HL-60 (cell line): ENCODE measurements at regions not wholly inside any gene's neighbourhood (a gene's known extent, or its start where the extent isn't known, plus 50 kb on each side); places are given as distances from the start of the nearest gene placed in this dataset.

ENCODE experiments used
- DNase-seq, 2 experiments: peaks; one replicate each; pipeline ENCODE4 v3.0.0-alpha.2; 2010 to 2020; ENCODE audit warnings: low read depth in 1 of 2, low spot score in 1 of 2
- H3K27ac ChIP-seq: fragments of 250-450 bp; sonication (Bioruptor Pico); replicated peaks from 2 replicates; pipeline ENCODE4 v1.5.1; 2020; ENCODE audit warnings: mild to moderate bottlenecking, moderate library complexity
- H3K27me3 ChIP-seq: fragments of 250-450 bp; sonication (Bioruptor Pico); 2 replicates; pipeline ENCODE4 v1.5.1; 2021; ENCODE audit warnings: mild to moderate bottlenecking, moderate library complexity; ENCODE audit not compliant: insufficient read depth, poor library complexity, severe bottlenecking
- H3K4me3 ChIP-seq: replicated peaks from 2 replicates; pipeline ENCODE4 v1.5.1; 2011; ENCODE audit warnings: mild to moderate bottlenecking, control low read depth, low read length; ENCODE audit not compliant: insufficient read depth
- GABPA ChIP-seq: IDR thresholded peaks from 2 replicates; pipeline ENCODE4 v1.6.1; 2012; ENCODE audit warnings: low read depth
- POLR2AphosphoS5 ChIP-seq: IDR thresholded peaks from 2 replicates; pipeline ENCODE4 v1.6.1; 2012; ENCODE audit warnings: low read depth
- SPI1 ChIP-seq: IDR thresholded peaks from 2 replicates; pipeline ENCODE4 v1.6.1; 2012; ENCODE audit warnings: low read depth, mild to moderate bottlenecking, borderline replicate concordance
- TF ChIP-seq, protein P1 (sequence below): IDR thresholded peaks from 2 replicates; pipeline ENCODE4 v1.6.1; 2012; ENCODE audit warnings: low read depth; ENCODE audit not compliant: insufficient replicate concordance
- TF ChIP-seq, protein P2 (sequence below): IDR thresholded peaks from one replicate; pipeline ENCODE4 v1.5.1; 2011; ENCODE audit warnings: low read length, control low read depth, inconsistent platforms; ENCODE audit not compliant: insufficient read depth

- no peak overlapping the region for H3K4me3 ChIP-seq
- DNase-seq: no peak
- no peak for TF ChIP-seq POLR2AphosphoS5
- TF ChIP-seq, protein P1, sequence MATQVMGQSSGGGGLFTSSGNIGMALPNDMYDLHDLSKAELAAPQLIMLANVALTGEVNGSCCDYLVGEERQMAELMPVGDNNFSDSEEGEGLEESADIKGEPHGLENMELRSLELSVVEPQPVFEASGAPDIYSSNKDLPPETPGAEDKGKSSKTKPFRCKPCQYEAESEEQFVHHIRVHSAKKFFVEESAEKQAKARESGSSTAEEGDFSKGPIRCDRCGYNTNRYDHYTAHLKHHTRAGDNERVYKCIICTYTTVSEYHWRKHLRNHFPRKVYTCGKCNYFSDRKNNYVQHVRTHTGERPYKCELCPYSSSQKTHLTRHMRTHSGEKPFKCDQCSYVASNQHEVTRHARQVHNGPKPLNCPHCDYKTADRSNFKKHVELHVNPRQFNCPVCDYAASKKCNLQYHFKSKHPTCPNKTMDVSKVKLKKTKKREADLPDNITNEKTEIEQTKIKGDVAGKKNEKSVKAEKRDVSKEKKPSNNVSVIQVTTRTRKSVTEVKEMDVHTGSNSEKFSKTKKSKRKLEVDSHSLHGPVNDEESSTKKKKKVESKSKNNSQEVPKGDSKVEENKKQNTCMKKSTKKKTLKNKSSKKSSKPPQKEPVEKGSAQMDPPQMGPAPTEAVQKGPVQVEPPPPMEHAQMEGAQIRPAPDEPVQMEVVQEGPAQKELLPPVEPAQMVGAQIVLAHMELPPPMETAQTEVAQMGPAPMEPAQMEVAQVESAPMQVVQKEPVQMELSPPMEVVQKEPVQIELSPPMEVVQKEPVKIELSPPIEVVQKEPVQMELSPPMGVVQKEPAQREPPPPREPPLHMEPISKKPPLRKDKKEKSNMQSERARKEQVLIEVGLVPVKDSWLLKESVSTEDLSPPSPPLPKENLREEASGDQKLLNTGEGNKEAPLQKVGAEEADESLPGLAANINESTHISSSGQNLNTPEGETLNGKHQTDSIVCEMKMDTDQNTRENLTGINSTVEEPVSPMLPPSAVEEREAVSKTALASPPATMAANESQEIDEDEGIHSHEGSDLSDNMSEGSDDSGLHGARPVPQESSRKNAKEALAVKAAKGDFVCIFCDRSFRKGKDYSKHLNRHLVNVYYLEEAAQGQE: no peak
- no peak for TF ChIP-seq SPI1
- H3K27ac ChIP-seq: no peak overlapping the region
- H3K27me3 ChIP-seq: no peaks in the 10 kb centered on the region
Measured at GRCh38 chr6:168746013-168746412, 305.0 kb downstream of the SMOC2 start.

GRCh38 chr6:168744861-168745260, 303.9 kb downstream of the SMOC2 start:
- no peak overlapping the region for H3K4me3 ChIP-seq
- DNase-seq: no peak
- TF ChIP-seq, protein P2, sequence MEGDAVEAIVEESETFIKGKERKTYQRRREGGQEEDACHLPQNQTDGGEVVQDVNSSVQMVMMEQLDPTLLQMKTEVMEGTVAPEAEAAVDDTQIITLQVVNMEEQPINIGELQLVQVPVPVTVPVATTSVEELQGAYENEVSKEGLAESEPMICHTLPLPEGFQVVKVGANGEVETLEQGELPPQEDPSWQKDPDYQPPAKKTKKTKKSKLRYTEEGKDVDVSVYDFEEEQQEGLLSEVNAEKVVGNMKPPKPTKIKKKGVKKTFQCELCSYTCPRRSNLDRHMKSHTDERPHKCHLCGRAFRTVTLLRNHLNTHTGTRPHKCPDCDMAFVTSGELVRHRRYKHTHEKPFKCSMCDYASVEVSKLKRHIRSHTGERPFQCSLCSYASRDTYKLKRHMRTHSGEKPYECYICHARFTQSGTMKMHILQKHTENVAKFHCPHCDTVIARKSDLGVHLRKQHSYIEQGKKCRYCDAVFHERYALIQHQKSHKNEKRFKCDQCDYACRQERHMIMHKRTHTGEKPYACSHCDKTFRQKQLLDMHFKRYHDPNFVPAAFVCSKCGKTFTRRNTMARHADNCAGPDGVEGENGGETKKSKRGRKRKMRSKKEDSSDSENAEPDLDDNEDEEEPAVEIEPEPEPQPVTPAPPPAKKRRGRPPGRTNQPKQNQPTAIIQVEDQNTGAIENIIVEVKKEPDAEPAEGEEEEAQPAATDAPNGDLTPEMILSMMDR: no peak
- no peak for TF ChIP-seq POLR2AphosphoS5
- TF ChIP-seq SPI1: no peak
- TF ChIP-seq GABPA: no peak
- TF ChIP-seq, protein P1: no peak
- no peak overlapping the region for H3K27ac ChIP-seq
- H3K27me3 ChIP-seq: no peaks in the 10 kb centered on the region

DNA sequence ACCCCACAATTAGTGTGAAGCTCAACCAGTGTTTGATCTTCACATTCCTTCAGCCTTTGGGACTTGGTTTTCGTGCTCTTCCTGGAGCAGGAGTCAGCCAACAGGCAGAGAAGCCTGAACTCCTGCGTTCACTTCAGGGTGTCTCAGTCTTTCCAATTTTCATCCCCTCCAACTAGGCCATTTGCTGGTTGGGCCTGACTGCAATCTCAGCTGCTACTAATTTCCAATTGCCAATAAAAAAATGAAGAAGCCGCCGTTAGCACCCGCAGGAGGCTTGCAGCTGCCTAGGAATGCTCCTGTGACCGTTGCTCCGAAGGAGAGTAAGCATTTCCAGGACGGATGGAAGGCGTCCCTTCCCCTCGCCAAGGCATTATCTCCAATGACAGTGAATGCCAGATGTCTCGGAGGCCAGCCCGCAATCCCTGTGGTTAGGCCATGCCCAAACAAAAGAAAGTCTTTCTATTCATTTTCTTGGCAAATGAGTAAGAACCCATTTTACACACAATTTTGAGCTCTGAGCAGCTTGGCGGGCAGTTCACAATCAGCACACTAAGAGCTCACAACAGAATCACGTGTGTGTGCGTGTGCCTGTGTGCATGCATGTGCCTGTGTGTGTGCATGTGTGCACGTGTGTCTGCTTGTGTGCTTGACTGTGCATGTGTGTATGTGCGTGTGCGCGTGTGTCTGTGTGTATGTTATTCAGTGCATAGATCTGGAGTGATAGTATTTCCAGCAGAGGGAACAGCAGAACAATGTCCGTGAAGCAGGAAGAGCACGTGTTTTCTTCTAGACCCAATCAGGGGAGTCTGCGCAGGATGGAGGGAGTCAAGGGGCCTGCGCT, 301.2 kb downstream of the SMOC2 start:
- Histone ChIP-seq H3K4me3 (no peak overlapping the region), H3K27me3 (no peaks in the 10 kb centered on the region), H3K27ac (no peak overlapping the region)
- TF ChIP-seq GABPA (no peak), POLR2AphosphoS5 (no peak), SPI1 (no peak)
- TF ChIP-seq, protein P1: no peak
- TF ChIP-seq, protein P2: no peak
- DNase-seq: no peak
